Activated naive CD4-positive, alpha-beta T cell (primary cell): ENCODE measurements at regions not wholly inside any gene's neighbourhood (a gene's known extent, or its start where the extent isn't known, plus 50 kb on each side); places are given as distances from the start of the nearest gene placed in this dataset.
"Not testable (repeated sequence)": the region's sequence is repeated elsewhere in the genome, so short reads cannot be mapped to it uniquely, and the experiment has no call there.

Source experiments
- DNase-seq, 4 experiments: peaks; one replicate each; lab custom pipeline; 2025; lab: John Stamatoyannopoulos, UW

- no peak for DNase-seq
These were observed 102.8 kb upstream of the NUPR2 start for GRCh38 chr7:56219017-56219416.

DNA sequence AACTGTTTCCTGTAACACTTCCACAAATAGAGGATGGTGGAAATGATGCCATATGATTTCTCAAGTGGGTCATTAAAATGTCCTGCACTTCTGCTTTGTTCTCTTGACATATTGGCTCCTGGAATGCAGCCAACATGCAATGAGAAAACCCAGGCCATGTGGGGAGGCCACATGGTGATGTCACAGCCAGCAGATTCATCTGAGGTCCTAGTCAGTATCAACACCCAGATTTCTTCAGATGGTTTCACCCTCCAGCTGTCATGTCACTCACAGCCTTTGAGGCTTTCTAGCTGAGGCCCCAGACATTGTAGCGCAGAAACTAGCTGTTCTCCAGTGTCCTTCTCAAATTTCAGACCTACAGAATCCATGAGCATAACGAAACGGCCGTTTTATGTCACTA, 102.3 kb upstream of the NUPR2 start:
- no peak for DNase-seq

- no peak for DNase-seq
These were observed 97.4 kb upstream of the NUPR2 start for GRCh38 chr7:56213574-56213973.

DNA sequence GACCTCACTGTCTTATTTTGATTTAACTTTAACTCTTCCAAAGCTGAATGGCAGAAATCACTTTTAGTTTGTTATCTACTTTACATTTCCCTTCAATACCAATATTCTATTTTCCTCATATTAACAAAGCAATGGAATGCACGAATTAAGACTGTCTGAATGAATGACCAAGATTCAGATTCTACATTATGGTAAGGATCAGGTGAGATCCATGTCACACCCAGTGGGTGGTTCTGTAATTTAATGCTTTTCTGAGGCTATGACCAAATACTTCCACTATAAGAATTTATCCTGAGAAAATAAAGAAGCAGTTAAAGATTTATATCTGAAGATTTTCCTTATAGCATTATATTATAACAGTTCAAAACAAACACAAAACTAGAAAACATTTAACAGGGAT, 90.2 kb upstream of the NUPR2 start:
- no peak for DNase-seq

DNA sequence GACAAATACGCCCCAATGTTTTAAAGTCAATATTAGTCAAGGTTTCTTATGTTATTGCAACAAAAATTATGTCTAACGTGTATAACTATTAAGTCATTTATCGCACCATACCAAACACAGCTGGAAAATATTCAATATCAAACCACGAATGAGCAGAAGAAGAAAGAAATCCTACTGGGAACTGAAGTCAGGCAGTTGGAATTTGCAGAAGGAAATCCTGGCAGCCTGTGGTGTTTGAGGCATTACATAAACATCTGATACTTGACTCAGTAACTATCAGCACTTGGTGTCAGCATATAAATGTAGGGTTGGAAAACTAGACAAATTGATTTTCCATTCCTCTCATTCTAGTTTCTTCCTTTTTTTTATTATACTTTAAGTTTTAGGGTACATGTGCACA, 83.4 kb upstream of the NUPR2 start:
- DNase-seq, result no peak

DNA sequence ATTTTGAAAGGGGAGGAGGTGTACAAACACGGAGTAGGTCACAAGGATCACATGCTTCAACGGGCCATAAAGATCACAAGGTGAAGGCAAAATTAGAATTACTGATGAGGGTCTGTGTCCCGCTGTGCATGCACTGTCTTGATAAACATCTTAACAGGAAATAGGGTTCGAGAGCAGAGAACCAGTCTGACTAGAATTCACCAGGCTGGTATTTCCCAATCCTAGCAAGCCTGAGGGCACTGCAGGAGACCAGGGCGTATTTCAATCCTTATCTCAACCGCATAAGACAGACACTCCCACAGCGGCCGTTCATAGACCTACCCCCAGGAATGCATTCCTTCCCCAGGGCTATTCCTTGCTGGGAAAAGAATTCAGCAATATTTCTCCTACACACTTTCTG, 80.0 kb upstream of the NUPR2 start:
- DNase-seq, result not testable (repeated sequence)

DNA sequence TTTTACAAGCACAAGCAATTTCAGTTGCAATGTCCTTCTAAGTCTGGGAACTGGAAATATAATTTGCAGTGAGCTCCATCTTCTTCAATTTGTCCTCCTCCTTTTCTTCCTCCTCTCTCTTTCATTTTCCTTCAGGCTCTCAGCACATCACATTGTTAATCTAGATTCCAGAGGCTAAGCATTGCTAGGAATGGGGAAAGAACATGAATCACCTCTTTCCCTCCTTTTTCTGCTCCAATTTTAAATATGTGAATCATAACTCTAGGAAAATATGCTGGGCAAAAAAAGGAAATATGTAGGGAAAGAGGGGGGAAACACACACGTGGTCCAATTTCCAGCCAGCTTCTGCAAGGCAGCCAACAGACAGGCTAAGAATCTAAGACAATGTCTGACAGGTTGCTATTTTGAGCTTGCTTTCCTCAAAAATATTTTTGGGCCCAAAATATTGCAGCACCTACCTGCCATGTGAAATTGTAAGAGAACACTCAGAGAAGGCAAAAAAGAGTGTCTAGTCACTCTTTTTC, 72.7 kb upstream of the NUPR2 start:
- no peak for DNase-seq

- DNase-seq, result no peak
These were observed 72.2 kb upstream of the NUPR2 start for GRCh38 chr7:56188376-56188775.

- DNase-seq, result no peak
These were observed 64.8 kb upstream of the NUPR2 start for GRCh38 chr7:56181010-56181409.

DNA sequence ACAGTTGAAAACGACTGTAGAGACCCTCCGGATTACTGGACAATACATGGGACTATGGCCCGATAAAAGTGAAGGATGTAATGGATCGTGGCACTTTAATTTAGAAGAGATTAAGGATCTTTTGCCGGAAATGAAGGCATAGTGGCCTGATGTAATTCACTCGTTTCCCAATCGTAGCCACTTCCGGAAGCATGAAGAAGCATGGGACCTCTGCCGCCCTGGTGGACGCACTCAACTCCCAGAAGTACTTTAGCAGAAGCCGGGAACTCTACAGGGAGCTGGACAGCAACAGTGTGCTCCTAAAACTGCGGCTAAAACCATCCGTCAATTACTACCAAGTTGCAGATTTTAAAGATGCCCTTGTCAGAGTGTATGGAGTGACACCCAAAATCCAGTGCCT, 59.6 kb upstream of the NUPR2 start:
- DNase-seq, result no peak

DNA sequence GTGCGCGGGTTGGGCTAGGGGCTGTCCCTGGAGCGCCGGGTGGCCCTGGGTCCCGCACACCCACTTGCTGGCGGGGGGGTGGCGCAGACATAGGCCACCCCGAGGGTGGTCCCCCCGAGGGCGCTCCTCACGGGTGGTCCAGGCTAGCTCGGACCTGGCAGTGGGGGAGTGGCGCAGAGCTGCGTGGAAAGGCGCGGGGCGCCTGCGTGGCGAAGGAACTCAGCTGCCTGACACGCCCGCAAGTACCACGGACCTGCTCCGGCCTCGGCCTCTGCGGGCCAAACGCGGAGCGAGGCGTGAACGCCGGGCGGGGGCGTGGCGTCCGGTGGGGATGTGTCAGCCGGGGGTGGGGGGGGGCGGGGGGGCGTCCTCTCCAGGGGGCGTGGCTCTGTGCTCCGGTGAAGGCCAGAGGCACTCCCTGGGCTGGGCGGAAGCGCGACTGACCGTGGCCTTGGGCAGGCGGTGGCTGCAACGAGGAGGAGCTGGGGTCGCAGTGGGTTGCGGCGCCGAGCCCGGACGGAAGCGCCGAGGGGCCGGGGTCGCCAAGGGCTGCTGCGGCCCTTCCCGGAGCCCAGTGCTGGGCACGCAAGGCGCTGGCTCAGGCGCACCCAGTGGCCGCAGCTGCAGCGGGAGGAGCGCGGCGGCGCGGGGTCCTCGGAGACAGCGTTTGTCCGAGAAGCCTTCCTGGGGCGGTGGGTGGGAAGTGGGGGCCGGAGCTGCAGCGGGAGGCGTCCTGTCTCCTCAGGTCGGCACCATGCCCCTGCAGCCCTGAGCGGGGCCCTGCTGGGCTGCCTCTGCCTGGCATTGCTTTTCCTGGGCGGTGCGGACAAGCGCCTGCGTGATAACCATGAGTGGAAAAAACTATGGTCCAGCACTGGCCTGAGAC, 58.9 kb upstream of the NUPR2 start:
- DNase-seq, result no peak

GRCh38 chr7:56174346-56174874, 58.2 kb upstream of the NUPR2 start:
- no peak for DNase-seq
